ENCODE measurements at regions not wholly inside any gene's neighbourhood (a gene's known extent, or its start where the extent isn't known, plus 50 kb on each side); places are given as distances from the start of the nearest gene placed in this dataset.

DNA sequence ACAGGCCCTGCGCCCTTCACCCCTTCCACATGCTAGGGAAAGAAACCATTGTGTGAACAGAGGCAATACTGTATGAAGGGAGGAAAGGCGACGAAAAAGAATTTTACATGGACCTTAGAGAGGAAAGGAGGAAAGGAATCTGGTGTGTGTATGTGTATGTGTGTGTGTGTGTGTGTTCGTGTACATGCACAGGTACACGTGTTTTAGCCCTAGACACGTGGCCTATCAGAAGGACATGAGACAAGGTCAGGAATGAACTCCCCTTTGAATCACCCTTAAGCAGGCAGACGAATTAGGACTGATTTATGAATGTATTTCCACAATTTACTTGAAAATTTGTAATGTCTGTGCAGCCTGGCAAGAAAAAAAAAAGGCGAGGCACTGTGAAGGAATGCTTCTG, 276.0 kb downstream of the ZNF516 start:
- Mint-ChIP-seq H3K9me3 (ENCODE audit: unreplicated experiment) (no peaks in the 10 kb centered on the region), H3K27ac (ENCODE audit: unreplicated experiment) (no peak overlapping the region), H3K4me3 (ENCODE audit: unreplicated experiment) (no peak overlapping the region), H3K36me3 (ENCODE audit: low read depth, unreplicated experiment) (no peaks in the 10 kb centered on the region), H3K27me3 (ENCODE audit: unreplicated experiment) (peaks cover 4% of the 10 kb centered on the region), H3K4me1 (ENCODE audit: unreplicated experiment) (no peaks in the 10 kb centered on the region)
- DNase-seq (ENCODE audit: low spot score): no peak
- TF ChIP-seq, protein P1, sequence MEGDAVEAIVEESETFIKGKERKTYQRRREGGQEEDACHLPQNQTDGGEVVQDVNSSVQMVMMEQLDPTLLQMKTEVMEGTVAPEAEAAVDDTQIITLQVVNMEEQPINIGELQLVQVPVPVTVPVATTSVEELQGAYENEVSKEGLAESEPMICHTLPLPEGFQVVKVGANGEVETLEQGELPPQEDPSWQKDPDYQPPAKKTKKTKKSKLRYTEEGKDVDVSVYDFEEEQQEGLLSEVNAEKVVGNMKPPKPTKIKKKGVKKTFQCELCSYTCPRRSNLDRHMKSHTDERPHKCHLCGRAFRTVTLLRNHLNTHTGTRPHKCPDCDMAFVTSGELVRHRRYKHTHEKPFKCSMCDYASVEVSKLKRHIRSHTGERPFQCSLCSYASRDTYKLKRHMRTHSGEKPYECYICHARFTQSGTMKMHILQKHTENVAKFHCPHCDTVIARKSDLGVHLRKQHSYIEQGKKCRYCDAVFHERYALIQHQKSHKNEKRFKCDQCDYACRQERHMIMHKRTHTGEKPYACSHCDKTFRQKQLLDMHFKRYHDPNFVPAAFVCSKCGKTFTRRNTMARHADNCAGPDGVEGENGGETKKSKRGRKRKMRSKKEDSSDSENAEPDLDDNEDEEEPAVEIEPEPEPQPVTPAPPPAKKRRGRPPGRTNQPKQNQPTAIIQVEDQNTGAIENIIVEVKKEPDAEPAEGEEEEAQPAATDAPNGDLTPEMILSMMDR (IDR thresholded peaks at IDR 0.05; ENCODE audit: unreplicated experiment): no peak

DNA sequence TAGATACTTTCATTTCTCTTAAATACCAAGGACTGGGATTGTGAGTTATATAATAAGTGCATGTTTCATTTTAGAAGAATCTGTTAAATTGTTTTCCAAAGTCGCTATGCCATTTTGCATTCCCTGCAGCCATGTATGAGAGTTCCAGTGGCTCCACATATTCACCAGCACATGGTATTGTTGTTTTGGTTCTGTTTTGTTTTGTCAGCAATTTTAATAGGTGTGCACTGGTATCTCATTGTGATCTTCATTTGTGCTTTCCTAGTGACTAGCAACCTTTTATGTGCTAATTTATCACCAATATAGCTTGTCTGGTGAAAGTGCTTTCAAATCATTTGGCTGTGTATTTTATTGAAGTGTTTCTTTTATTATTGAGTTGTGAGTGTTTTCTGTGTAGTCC, 278.9 kb downstream of the ZNF516 start:
- TF ChIP-seq, protein P1 (IDR thresholded peaks at IDR 0.05; ENCODE audit: unreplicated experiment): no peak

DNA sequence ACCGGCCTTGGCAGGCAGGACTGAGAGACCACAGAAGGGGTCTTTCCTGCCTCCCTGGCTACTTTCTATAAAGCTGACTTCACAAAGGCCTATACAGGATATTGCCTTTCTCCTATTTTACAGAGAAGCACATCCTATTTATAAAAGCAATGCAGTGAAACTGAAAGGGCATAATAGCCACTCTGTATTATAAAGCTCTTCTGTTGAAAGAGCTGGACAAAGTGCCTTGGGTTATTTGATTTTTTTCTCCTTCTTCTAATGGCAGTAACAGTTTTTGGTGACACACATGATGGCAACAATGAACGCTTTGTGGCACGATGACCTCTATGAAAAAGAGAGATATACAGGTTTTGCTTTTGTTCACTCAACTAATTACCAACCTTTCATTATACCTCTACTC, 281.1 kb downstream of the ZNF516 start:
- H3K4me1 Mint-ChIP-seq (ENCODE audit: unreplicated experiment): peaks cover 5% of the 10 kb centered on the region
- H3K27me3 Mint-ChIP-seq (ENCODE audit: unreplicated experiment): peaks cover 8% of the 10 kb centered on the region
- DNase-seq (ENCODE audit: low spot score): no peak
- no peaks in the 10 kb centered on the region for H3K9me3 Mint-ChIP-seq (ENCODE audit: unreplicated experiment)
- H3K36me3 Mint-ChIP-seq (ENCODE audit: low read depth, unreplicated experiment): no peaks in the 10 kb centered on the region
- TF ChIP-seq, protein P1 (IDR thresholded peaks at IDR 0.05; ENCODE audit: unreplicated experiment): no peak
- H3K4me3 Mint-ChIP-seq (ENCODE audit: unreplicated experiment): no peak overlapping the region
- H3K27ac Mint-ChIP-seq (ENCODE audit: unreplicated experiment): no peak overlapping the region

More for the DNA sequence above, 278.9 kb downstream of the ZNF516 start:
- Mint-ChIP-seq H3K4me1 (ENCODE audit: unreplicated experiment) (peaks cover 5% of the 10 kb centered on the region), H3K27ac (ENCODE audit: unreplicated experiment) (no peak overlapping the region), H3K27me3 (ENCODE audit: unreplicated experiment) (peaks cover 6% of the 10 kb centered on the region), H3K36me3 (ENCODE audit: low read depth, unreplicated experiment) (no peaks in the 10 kb centered on the region), H3K4me3 (ENCODE audit: unreplicated experiment) (no peak overlapping the region), H3K9me3 (ENCODE audit: unreplicated experiment) (no peaks in the 10 kb centered on the region)
- no peak for DNase-seq (ENCODE audit: low spot score)

- Mint-ChIP-seq H3K27ac (ENCODE audit: unreplicated experiment) (no peak overlapping the region), H3K36me3 (ENCODE audit: low read depth, unreplicated experiment) (no peaks in the 10 kb centered on the region)
- DNase-seq (ENCODE audit: low spot score): no peak
These were observed 282.1 kb downstream of the ZNF516 start for GRCh38 chr18:76212960-76213359.

GRCh38 chr18:76209597-76209996, 285.4 kb downstream of the ZNF516 start:
- H3K4me1 Mint-ChIP-seq (ENCODE audit: unreplicated experiment): peaks cover 5% of the 10 kb centered on the region
- no peak for DNase-seq (ENCODE audit: low spot score)
- H3K4me3 Mint-ChIP-seq (ENCODE audit: unreplicated experiment): no peak overlapping the region
- TF ChIP-seq, protein P1 (IDR thresholded peaks at IDR 0.05; ENCODE audit: unreplicated experiment): no peak
- H3K27ac Mint-ChIP-seq (ENCODE audit: unreplicated experiment): no peak overlapping the region
- H3K27me3 Mint-ChIP-seq (ENCODE audit: unreplicated experiment): peaks cover 5% of the 10 kb centered on the region
- H3K36me3 Mint-ChIP-seq (ENCODE audit: low read depth, unreplicated experiment): no peaks in the 10 kb centered on the region
- H3K9me3 Mint-ChIP-seq (ENCODE audit: unreplicated experiment): no peaks in the 10 kb centered on the region

More at GRCh38 chr18:76212960-76213359, 282.1 kb downstream of the ZNF516 start:
- Mint-ChIP-seq H3K9me3 (ENCODE audit: unreplicated experiment) (no peaks in the 10 kb centered on the region), H3K27me3 (ENCODE audit: unreplicated experiment) (peaks cover 5% of the 10 kb centered on the region), H3K4me1 (ENCODE audit: unreplicated experiment) (peaks cover 5% of the 10 kb centered on the region), H3K4me3 (ENCODE audit: unreplicated experiment) (no peak overlapping the region)
- TF ChIP-seq, protein P1 (IDR thresholded peaks at IDR 0.05; ENCODE audit: unreplicated experiment): no peak

Data from endothelial cell (in vitro differentiated cells).